GM19463 (cell line): ENCODE measurements at regions not wholly inside any gene's neighbourhood (a gene's known extent, or its start where the extent isn't known, plus 50 kb on each side); places are given as distances from the start of the nearest gene placed in this dataset.

Experiments used
- ATAC-seq: cut with Tn5 transposase; IDR thresholded peaks from one replicate; pipeline ENCODE4 v1.9.1; 2021; ENCODE audit warnings: mild to moderate bottlenecking, moderate library complexity; ENCODE audit not compliant: unreplicated experiment

- no peak for ATAC-seq
Measured at GRCh38 chr1:235925016-235925415, 58.3 kb upstream of the LYST start.

- no peak for ATAC-seq
Measured at GRCh38 chr1:235923466-235924021, 56.8 kb upstream of the LYST start.

- ATAC-seq, result no peak
Measured at GRCh38 chr1:235920596-235921375, 54.1 kb upstream of the LYST start.

GRCh38 chr1:235919833-235920441 lies 53.2 kb upstream of the LYST start:
- ATAC-seq, result no peak

- ATAC-seq, result no peak
Measured at GRCh38 chr1:235919127-235919832, 52.6 kb upstream of the LYST start.

- ATAC-seq, result no peak
Measured at GRCh38 chr1:235918465-235918864, 51.8 kb upstream of the LYST start.

GRCh38 chr1:235918032-235918431 lies 51.3 kb upstream of the LYST start:
- no peak for ATAC-seq

- peak; percentile 85 for ATAC-seq
Measured at GRCh38 chr1:235917267-235917811, 50.6 kb upstream of the LYST start.
